Gastroesophageal sphincter (tissue), 3 donors: ENCODE measurements at regions not wholly inside any gene's neighbourhood (a gene's known extent, or its start where the extent isn't known, plus 50 kb on each side); places are given as distances from the start of the nearest gene placed in this dataset.

Experiments
- CTCF ChIP-seq, 4 experiments: fragments of 200-600 bp in 2 of 4; fragments of 450-650 bp in 2 of 4; sonication (generic) in 1 of 4; IDR thresholded peaks; one replicate each; pipeline ENCODE4 v1.5.1; 2017 to 2019; ENCODE audit warnings: antibody characterized with exemption in 4 of 4, mild to moderate bottlenecking in 2 of 4, moderate library complexity in 2 of 4
- EP300 ChIP-seq: sonication (generic); formaldehyde crosslinking; IDR thresholded peaks from one replicate; pipeline ENCODE4 v1.6.1; 2017; ENCODE audit warnings: antibody characterized with exemption, mild to moderate bottlenecking
- POLR2A ChIP-seq, 2 donors: fragments of 450-650 bp; IDR thresholded peaks; one replicate each; pipeline ENCODE4 v1.6.1; 2017; ENCODE audit warnings: antibody characterized with exemption in 2 of 2, mild to moderate bottlenecking in 2 of 2, moderate library complexity in 1 of 2

DNA sequence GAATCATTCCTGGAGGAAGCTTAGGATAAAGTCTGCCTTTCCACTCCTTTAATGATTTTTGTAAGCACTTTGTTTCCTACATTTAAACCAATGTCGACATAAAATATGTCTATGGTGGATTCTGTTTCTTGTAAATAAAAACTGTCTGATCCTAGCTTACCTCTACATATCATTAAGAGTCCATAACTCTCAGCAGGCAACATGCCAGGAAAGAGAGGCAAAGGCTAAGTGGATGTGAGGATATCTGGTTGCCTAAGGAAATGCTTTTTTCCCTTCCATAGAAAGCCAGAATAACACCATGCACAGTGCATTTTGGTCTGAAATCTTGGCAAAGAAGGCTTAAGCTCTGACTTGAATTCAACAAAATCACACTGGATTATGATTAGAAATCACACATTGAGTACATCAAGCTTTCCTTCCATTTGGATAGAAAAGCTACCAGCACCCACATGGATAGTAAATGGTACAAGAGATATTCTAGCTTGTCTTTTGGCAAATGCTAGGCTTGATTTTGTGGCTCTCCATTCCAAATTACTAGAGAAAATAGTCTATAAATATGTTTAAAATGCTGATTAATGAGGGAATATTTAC is 57.0 kb upstream of the CNTN1 start:
- TF ChIP-seq CTCF (IDR thresholded peaks at IDR 0.05) (no peak), EP300 (no peak), POLR2A (IDR thresholded peaks at IDR 0.05) (no peak)
